HG03521 (cell line): ENCODE measurements at regions not wholly inside any gene's neighbourhood (a gene's known extent, or its start where the extent isn't known, plus 50 kb on each side); places are given as distances from the start of the nearest gene placed in this dataset.
"Not testable (repeated sequence)": the region's sequence is repeated elsewhere in the genome, so short reads cannot be mapped to it uniquely, and the experiment has no call there.

Source experiments
- ATAC-seq: cut with Tn5 transposase; IDR thresholded peaks from one replicate; pipeline ENCODE4 v1.9.1; 2021; ENCODE audit warnings: mild to moderate bottlenecking, moderate library complexity; ENCODE audit not compliant: unreplicated experiment

GRCh38 chr13:34349091-34349722 lies 531.3 kb downstream of the RFC3 start:
- ATAC-seq = no peak

- no peak for ATAC-seq
Measured at GRCh38 chr13:34350671-34351070, 532.7 kb downstream of the RFC3 start.

- no peak for ATAC-seq
Measured at GRCh38 chr13:34351134-34351533, 533.2 kb downstream of the RFC3 start.

GRCh38 chr13:34352958-34353357 lies 535.0 kb downstream of the RFC3 start:
- ATAC-seq = no peak

DNA sequence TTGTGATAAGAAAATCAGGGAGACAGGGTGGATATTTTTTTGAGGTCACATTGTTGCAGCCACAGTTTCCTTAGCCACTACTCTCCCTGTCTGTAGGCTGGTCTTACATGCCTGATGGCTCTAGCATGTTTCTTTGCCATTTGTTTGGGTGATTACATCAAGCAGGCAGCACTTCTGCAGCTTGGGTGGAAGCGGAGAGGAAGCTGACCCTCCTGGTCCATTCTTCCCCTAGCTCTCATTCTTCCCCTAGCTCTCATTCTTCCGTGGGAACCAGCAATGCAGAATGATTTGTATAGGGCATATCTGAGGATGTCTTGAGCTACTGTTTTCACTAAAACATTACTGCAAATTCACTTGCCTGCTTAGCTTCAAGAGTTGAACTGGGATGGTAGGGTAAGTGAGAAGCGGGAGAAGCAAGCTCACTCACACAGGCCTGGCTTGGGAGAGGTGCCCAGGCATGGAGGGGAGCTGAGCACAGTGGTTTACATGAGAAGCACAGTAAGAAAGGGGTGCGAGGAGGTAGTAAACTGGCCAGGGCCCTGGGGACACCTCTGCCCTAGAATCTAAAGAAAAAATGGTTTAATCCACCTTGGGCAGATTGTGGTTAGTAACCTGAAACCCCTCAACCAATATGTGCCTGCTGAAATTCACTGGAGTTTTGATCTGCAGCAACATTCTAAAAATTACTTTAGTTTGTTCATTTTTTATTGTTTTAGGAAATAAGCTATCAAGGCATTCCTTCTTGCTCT lies 538.9 kb downstream of the RFC3 start:
- no peak for ATAC-seq

- no peak for ATAC-seq
Measured at GRCh38 chr13:34357435-34358232, 539.7 kb downstream of the RFC3 start.

- ATAC-seq = no peak
Measured at GRCh38 chr13:34358811-34359513, 541.0 kb downstream of the RFC3 start.

DNA sequence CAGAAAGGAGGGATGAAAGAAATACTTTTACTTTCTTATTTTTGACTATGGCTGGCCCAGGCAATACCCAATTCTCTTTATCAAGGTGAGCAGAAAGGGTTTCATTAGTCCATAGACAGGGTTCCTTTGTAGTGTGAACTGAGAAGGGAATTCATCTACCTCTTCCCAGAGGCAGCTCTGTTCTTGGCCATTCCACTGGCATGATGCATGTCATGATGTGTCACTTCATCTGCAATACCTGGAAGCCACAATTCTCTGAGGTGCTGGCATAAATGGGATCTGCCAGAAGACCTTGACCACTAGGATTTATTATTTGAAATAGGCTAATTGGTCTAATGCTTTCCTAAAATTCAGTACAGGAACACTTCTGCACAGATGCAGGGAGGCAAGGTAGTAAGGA lies 542.8 kb downstream of the RFC3 start:
- ATAC-seq = no peak

DNA sequence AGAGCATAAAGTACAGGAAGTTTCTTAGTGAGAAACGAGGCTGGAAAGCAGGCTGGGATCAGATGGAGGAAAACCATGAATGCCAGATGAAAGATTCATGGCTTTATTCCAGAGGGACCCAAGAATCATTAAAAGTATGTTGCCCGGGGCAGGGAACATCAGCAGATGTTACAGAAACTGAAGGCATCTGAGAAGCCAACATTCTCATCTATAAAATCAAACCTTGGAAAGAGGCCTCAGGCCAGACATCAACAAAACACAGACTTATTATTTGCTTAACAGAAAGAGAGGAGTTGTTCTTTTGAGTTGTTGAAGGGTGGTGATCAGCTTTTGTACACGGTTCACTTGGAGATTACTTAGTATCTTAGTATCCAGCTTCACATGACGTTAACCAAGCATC lies 543.6 kb downstream of the RFC3 start:
- no peak for ATAC-seq

- ATAC-seq = no peak
Measured at GRCh38 chr13:34363266-34363665, 545.3 kb downstream of the RFC3 start.

DNA sequence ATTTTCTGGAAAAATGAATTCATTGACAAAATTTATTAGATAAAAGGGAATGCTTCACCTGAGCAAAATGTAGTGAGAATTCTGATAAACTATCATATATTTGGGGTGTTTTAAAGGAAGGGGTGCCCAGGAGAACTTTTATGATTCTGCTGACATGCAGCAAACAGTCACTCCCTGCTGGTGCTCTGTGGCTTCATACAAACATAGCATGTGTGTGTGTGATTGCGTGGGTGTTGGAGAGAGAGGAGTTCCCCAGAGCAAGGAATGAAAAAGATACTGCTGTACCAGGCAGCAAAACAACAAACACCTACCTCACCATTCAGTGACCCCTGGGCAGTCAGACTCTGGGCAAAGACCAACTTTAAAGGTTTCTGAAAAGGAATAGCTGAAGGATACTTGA lies 546.7 kb downstream of the RFC3 start:
- no peak for ATAC-seq

GRCh38 chr13:34369931-34370330 lies 552.0 kb downstream of the RFC3 start:
- no peak for ATAC-seq

DNA sequence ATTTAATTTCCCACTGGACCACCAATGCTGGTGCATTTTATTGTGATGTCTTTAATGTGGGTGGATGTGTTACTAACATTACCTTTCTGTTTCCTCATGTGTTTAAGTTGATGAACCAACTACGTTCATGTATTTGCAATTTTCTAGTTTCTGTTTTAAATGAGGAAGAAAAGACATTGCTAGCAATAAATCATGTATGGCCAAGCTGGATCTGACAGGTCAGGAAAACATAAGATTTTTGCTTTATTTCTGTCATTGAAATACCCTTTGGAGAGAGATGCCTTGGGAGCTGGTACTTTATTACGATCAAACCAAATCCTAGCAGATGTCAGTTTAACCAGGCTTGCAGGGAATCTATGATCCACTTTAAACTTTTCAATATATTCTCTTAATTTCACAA lies 553.2 kb downstream of the RFC3 start:
- no peak for ATAC-seq

- no peak for ATAC-seq
Measured at GRCh38 chr13:34371645-34372395, 553.9 kb downstream of the RFC3 start.

DNA sequence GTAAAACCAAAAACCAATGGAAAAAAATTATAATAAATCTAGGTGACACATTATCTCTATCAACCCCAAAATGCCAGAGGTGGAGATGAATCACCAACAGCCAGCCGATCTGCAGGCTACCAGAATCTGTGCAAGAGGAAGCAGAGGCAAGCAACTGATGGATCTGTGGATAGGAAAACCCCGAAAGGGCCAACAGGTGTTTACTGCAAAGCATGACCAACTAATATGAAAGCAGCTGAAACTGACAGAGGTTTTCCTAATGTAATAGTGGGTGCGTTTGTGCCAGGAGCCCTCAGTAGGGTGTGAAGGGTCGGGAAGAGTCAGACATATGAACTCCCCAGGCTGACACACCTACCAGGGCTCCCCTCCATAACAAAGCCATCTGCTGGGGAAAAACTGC lies 554.6 kb downstream of the RFC3 start:
- ATAC-seq = no peak

DNA sequence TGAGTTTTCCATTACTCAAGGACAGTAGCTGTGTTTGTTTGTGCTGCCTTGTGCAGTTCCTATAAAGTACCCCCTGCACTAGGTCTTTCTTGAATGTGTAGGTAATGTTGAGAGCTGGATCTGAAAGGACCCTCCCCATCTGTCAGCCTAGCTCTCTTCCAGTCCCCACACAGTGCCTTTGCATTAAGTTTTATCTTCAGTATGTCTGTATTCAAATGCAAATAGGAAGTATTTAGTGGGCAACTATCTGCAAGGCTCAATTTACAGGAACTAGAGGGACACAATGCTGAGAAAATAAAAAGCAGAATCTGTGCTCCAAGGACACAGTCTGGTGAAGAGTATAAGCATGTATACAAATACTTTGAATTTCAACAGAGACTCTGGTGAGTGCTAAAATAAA lies 558.5 kb downstream of the RFC3 start:
- ATAC-seq = no peak

DNA sequence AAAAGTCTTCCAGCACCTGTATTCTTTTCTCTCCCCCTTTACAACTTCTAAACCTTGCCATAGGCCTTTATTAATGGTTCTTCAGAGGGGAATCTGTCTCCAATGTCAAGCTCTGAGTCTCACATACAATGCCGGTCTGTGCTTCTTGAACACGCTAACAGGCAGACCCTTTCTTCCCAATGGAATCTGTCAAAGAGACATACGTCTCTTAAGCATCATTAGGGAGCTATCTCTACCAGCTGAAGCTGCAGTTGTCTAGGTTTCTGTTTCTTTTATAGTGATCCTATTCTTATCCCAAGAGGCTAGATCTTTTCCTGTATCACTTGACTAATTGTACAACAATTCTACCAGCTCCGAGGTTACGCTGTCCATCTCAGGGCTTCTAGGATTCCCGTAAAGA lies 560.8 kb upstream of the NBEA start:
- no peak for ATAC-seq

- ATAC-seq = no peak
Measured at GRCh38 chr13:34383728-34384127, 558.3 kb upstream of the NBEA start.

- ATAC-seq = not testable (repeated sequence)
Measured at GRCh38 chr13:34386229-34386628, 555.8 kb upstream of the NBEA start.

DNA sequence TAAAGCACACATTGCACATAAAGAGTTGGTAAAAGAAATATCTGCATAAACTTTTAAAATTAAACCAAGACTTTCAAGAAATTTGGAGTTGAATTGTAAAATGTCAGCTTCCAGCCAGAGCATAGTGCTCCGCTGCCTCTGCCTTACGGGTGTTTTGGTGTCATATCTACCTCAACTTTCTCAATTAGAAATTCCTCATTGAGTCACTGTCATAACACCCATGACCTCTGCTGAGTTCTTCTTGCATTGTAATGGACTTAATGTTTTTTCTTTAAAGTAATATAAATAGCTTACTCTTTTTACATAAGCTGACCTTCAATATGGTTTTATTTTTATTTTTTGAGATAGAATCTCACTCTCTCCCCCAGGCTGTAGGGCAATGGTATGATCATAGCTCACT lies 551.0 kb upstream of the NBEA start:
- ATAC-seq = no peak

- no peak for ATAC-seq
Measured at GRCh38 chr13:34401696-34402095, 540.4 kb upstream of the NBEA start.
